GM18505 (cell line): ENCODE measurements at regions not wholly inside any gene's neighbourhood (a gene's known extent, or its start where the extent isn't known, plus 50 kb on each side); places are given as distances from the start of the nearest gene placed in this dataset.

Source experiments
- ATAC-seq: cut with Tn5 transposase; IDR thresholded peaks from one replicate; pipeline ENCODE4 v1.9.1; 2021; ENCODE audit not compliant: unreplicated experiment
- POLR2A ChIP-seq: IDR thresholded peaks from 4 replicates; pipeline ENCODE4 v1.6.1; 2011; ENCODE audit warnings: borderline replicate concordance; ENCODE audit not compliant: insufficient read depth, insufficient read length; ENCODE audit errors: extremely low read depth

GRCh38 chr2:129929321-129930290, 49.9 kb upstream of the RAB6C start:
- TF ChIP-seq POLR2A: no peak
- ATAC-seq: no peak
